MM.1S (cell line): ENCODE measurements at regions not wholly inside any gene's neighbourhood (a gene's known extent, or its start where the extent isn't known, plus 50 kb on each side); places are given as distances from the start of the nearest gene placed in this dataset.

Experiments used
- DNase-seq: peaks from one replicate; pipeline ENCODE4 v3.0.0-alpha.2; 2015
- H2AFZ ChIP-seq: fragments of 300-600 bp; sonication (generic); 2 replicates; pipeline ENCODE4 v1.6.0; 2016; ENCODE audit warnings: antibody characterized with exemption, low read length
- H3F3A ChIP-seq: fragments of 300-600 bp; sonication (generic); 2 replicates; pipeline ENCODE4 v1.6.1; 2016; ENCODE audit warnings: mild to moderate bottlenecking, antibody characterized with exemption, low read length, moderate library complexity, mixed read lengths; ENCODE audit not compliant: insufficient read depth
- H3K27ac ChIP-seq: fragments of 300-600 bp; sonication (generic); 2 replicates; pipeline ENCODE4 v1.5.1; 2016; ENCODE audit warnings: mild to moderate bottlenecking, low read length
- H3K27me3 ChIP-seq: fragments of 300-600 bp; sonication (generic); replicated peaks from 2 replicates; pipeline ENCODE4 v1.6.0; 2016; ENCODE audit warnings: low read length; ENCODE audit not compliant: insufficient read depth
- H3K36me3 ChIP-seq: fragments of 300-600 bp; sonication (generic); replicated peaks from 2 replicates; pipeline ENCODE4 v1.6.1; 2016; ENCODE audit warnings: mild to moderate bottlenecking, low read length, mixed read lengths; ENCODE audit not compliant: insufficient read depth
- H3K4me1 ChIP-seq: fragments of 300-600 bp; sonication (generic); 2 replicates; pipeline ENCODE4 v1.6.1; 2016; ENCODE audit warnings: low read length, mixed read lengths
- H3K4me2 ChIP-seq: fragments of 300-600 bp; sonication (generic); 2 replicates; pipeline ENCODE4 v1.6.0; 2016; ENCODE audit warnings: low read depth, low read length
- H3K4me3 ChIP-seq: fragments of 300-600 bp; sonication (generic); 2 replicates; pipeline ENCODE4 v1.5.1; 2016; ENCODE audit warnings: low read length, mixed read lengths
- H3K79me2 ChIP-seq: fragments of 300-600 bp; sonication (generic); 2 replicates; pipeline ENCODE4 v1.6.1; 2016; ENCODE audit warnings: mixed run types, low read length, mixed read lengths
- H3K9ac ChIP-seq: fragments of 300-600 bp; sonication (generic); 2 replicates; pipeline ENCODE4 v1.6.1; 2016; ENCODE audit warnings: low read length, mixed read lengths
- H3K9me2 ChIP-seq: fragments of 300-600 bp; sonication (generic); replicated peaks from 2 replicates; pipeline ENCODE4 v1.6.1; 2016; ENCODE audit warnings: mild to moderate bottlenecking, low read length, mixed read lengths; ENCODE audit not compliant: insufficient read depth
- H3K9me3 ChIP-seq: fragments of 300-600 bp; sonication (generic); replicated peaks from 2 replicates; pipeline ENCODE4 v1.6.1; 2016; ENCODE audit warnings: mild to moderate bottlenecking, low read length, mixed read lengths; ENCODE audit not compliant: insufficient read depth
- H4K20me1 ChIP-seq: fragments of 300-600 bp; sonication (generic); 2 replicates; pipeline ENCODE4 v1.6.1; 2016; ENCODE audit warnings: mild to moderate bottlenecking, low read length, moderate library complexity, mixed read lengths; ENCODE audit not compliant: insufficient read depth
- CTCF ChIP-seq: fragments of 300-600 bp; sonication (generic); IDR thresholded peaks from 2 replicates; pipeline ENCODE4 v1.5.1; 2016; ENCODE audit warnings: antibody characterized with exemption, low read length, mixed read lengths
- EZH2 ChIP-seq: fragments of 300-600 bp; sonication (generic); optimal IDR thresholded peaks from 2 replicates; pipeline ENCODE3; 2017; ENCODE audit warnings: low read depth, mild to moderate bottlenecking, antibody characterized with exemption, low read length, mixed read lengths
- EZH2phosphoT487 ChIP-seq: fragments of 300-600 bp; sonication (generic); IDR thresholded peaks from 2 replicates; pipeline ENCODE4 v1.6.1; 2018; ENCODE audit warnings: antibody characterized with exemption, low read length

- Histone ChIP-seq H3K4me1 (no peaks in the 10 kb centered on the region), H3K27ac (no peak overlapping the region), H3K79me2 (no peaks in the 10 kb centered on the region), H3K9ac (no peak overlapping the region), H4K20me1 (no peaks in the 10 kb centered on the region), H3K36me3 (no peaks in the 10 kb centered on the region), H3K4me3 (no peak overlapping the region), H3K9me2 (no peaks in the 10 kb centered on the region), H2AFZ (no peak overlapping the region), H3K9me3 (no peaks in the 10 kb centered on the region), H3F3A (no peaks in the 10 kb centered on the region), H3K27me3 (no peaks in the 10 kb centered on the region), H3K4me2 (no peak overlapping the region)
- no peak for DNase-seq
- no peak for TF ChIP-seq EZH2phosphoT487
- TF ChIP-seq CTCF, result no peak
- no peak for TF ChIP-seq EZH2
Observed at GRCh38 chr18:72948439-72948838, 80.7 kb upstream of the NETO1 start.

- H3K36me3 ChIP-seq, result no peaks in the 10 kb centered on the region
- no peaks in the 10 kb centered on the region for H4K20me1 ChIP-seq
- H3K9me2 ChIP-seq, result no peaks in the 10 kb centered on the region
- H2AFZ ChIP-seq, result no peak overlapping the region
- no peaks in the 10 kb centered on the region for H3K9me3 ChIP-seq
- H3K27ac ChIP-seq, result no peak overlapping the region
- no peak overlapping the region for H3K4me2 ChIP-seq
- DNase-seq, result no peak
- TF ChIP-seq CTCF (no peak), EZH2 (no peak), EZH2phosphoT487 (no peak)
- no peaks in the 10 kb centered on the region for H3K4me1 ChIP-seq
- no peaks in the 10 kb centered on the region for H3F3A ChIP-seq
- no peaks in the 10 kb centered on the region for H3K27me3 ChIP-seq
- no peak overlapping the region for H3K9ac ChIP-seq
- no peak overlapping the region for H3K4me3 ChIP-seq
- no peaks in the 10 kb centered on the region for H3K79me2 ChIP-seq
Observed at GRCh38 chr18:72942766-72943165, 75.0 kb upstream of the NETO1 start.

GRCh38 chr18:72940986-72941385 lies 73.2 kb upstream of the NETO1 start:
- no peak overlapping the region for H3K9ac ChIP-seq
- H4K20me1 ChIP-seq, result no peaks in the 10 kb centered on the region
- DNase-seq, result no peak
- H3K4me2 ChIP-seq, result no peak overlapping the region
- no peaks in the 10 kb centered on the region for H3K9me2 ChIP-seq
- H3K4me1 ChIP-seq, result no peaks in the 10 kb centered on the region
- no peaks in the 10 kb centered on the region for H3K79me2 ChIP-seq
- no peak for TF ChIP-seq EZH2
- TF ChIP-seq EZH2phosphoT487, result no peak
- no peak for TF ChIP-seq CTCF
- H3K36me3 ChIP-seq, result no peaks in the 10 kb centered on the region
- H3K4me3 ChIP-seq, result no peak overlapping the region
- no peaks in the 10 kb centered on the region for H3K27me3 ChIP-seq
- H3K27ac ChIP-seq, result no peak overlapping the region
- H2AFZ ChIP-seq, result no peak overlapping the region
- no peaks in the 10 kb centered on the region for H3K9me3 ChIP-seq
- H3F3A ChIP-seq, result no peaks in the 10 kb centered on the region
